GM12878 (cell line): ENCODE measurements at regions not wholly inside any gene's neighbourhood (a gene's known extent, or its start where the extent isn't known, plus 50 kb on each side); places are given as distances from the start of the nearest gene placed in this dataset.

ENCODE experiments used
- FOXK2 ChIP-seq: fragments of 450-650 bp; IDR thresholded peaks from 2 replicates; pipeline ENCODE4 v1.6.1; 2017; ENCODE audit warnings: mild to moderate bottlenecking, moderate library complexity
- NFYB ChIP-seq: IDR thresholded peaks from 2 replicates; pipeline ENCODE4 v1.6.1; 2011; ENCODE audit warnings: low read depth, mild to moderate bottlenecking, low read length, improper control_type of control experiment, moderate library complexity; ENCODE audit not compliant: insufficient read depth
- TAF1 ChIP-seq: IDR thresholded peaks from 2 replicates; pipeline ENCODE4 v1.6.1; 2011; ENCODE audit warnings: mild to moderate bottlenecking, low read depth, low read length, borderline replicate concordance
- TBL1XR1 ChIP-seq: IDR thresholded peaks from 2 replicates; pipeline ENCODE4 v1.6.1; 2012; ENCODE audit warnings: low read depth, low read length, improper control_type of control experiment

DNA sequence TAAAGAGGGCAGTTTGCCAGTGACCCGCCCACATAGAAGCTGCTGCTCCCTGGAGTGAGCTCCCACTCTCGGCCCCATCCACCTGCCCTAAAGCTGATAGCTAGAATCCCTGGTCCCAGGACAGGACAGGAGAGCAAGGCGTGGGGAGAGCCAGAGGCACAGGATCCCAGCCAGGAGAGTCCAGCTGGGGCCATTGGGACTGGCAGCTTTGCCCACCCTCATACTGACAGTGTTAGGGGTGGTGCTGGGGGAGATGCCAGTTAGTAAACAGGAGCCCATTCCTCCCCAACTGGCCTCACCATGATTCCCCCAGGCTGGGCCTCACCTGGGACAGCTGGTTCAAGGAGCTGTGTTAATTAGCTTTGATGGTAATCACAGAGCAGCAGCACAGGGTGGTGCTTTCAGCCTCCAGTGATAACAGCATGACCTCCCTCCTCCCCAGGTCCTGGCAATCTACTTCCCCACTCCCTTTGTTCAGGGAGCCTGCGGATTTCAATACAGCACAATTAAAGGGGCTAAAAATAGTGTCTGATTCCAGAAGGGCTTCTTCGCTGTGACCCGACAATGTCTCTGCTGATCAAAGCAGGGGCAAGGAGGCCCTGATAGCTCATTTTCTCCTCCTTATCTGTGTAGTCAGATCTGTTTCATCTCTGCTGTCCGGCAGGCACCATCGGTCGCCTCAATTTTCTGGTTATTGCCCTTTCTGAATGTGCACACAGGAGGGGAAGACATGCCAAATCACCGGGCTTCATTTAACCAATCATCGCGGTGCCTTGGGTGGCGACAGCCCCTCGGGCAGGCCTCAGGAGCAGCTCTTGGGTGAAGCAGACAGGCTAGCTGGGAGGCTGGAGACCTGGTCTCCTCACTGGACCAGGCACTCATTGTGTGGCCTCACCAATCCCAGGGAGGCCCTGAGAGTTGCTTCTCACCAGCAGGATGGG is 119.9 kb upstream of the TEX51 start:
- no peak for TF ChIP-seq TBL1XR1
- TF ChIP-seq FOXK2: no peak
- TF ChIP-seq NFYB: no peak
- no peak for TF ChIP-seq TAF1
